T-helper 1 cell treated with Interleukin-12 subunit alpha and Interleukin-12 subunit beta and Interleukin-4 antibody, amounts not matched to agents 30 ng/mL and 1 ng/mL, for 36 hours (primary cell): ENCODE measurements at regions not wholly inside any gene's neighbourhood (a gene's known extent, or its start where the extent isn't known, plus 50 kb on each side); places are given as distances from the start of the nearest gene placed in this dataset.
"Not testable (repeated sequence)": the region's sequence is repeated elsewhere in the genome, so short reads cannot be mapped to it uniquely, and the experiment has no call there.

ENCODE experiments used
- intact Hi-C: fragments of 100-400 bp; cut with micrococcal nuclease; formaldehyde crosslinking; loops from one replicate; pipeline ENCODE4 v1.15.1; 2024

- intact Hi-C loops: no loop called here
Measured at GRCh38 chr7:34332006-34332405, 326.0 kb upstream of the NPSR1 start.

- intact Hi-C loops: no loop called here
Measured at GRCh38 chr7:34333184-34333583, 324.8 kb upstream of the NPSR1 start.

- intact Hi-C loops: no loop called here
Measured at GRCh38 chr7:34333925-34334324, 324.1 kb upstream of the NPSR1 start.

GRCh38 chr7:34337163-34337562, 320.9 kb upstream of the NPSR1 start:
- intact Hi-C loops: no loop called here

- intact Hi-C loops: no loop called here
Measured at GRCh38 chr7:34338961-34339526, 319.0 kb upstream of the NPSR1 start.

- intact Hi-C loops: no loop called here
Measured at GRCh38 chr7:34341326-34341725, 316.7 kb upstream of the NPSR1 start.

GRCh38 chr7:34342387-34342786, 315.6 kb upstream of the NPSR1 start:
- intact Hi-C loops: no loop called here

- intact Hi-C loops: no loop called here
Measured at GRCh38 chr7:34343667-34344066, 314.4 kb upstream of the NPSR1 start.

GRCh38 chr7:34354011-34354410, 304.0 kb upstream of the NPSR1 start:
- intact Hi-C loops: no loop called here

GRCh38 chr7:34354899-34355298, 303.1 kb upstream of the NPSR1 start:
- intact Hi-C loops: no loop called here

- intact Hi-C loops: no loop called here
Measured at GRCh38 chr7:34357068-34357467, 300.9 kb upstream of the NPSR1 start.

- intact Hi-C loops: no loop called here
Measured at GRCh38 chr7:34357946-34358345, 300.1 kb upstream of the NPSR1 start.

GRCh38 chr7:34358578-34358977, 299.4 kb upstream of the NPSR1 start:
- intact Hi-C loops: not testable (repeated sequence)

GRCh38 chr7:34361663-34362250, 296.3 kb upstream of the NPSR1 start:
- intact Hi-C loops: no loop called here

GRCh38 chr7:34362621-34363020, 295.4 kb upstream of the NPSR1 start:
- intact Hi-C loops: no loop called here

GRCh38 chr7:34364130-34364529, 293.9 kb upstream of the NPSR1 start:
- intact Hi-C loops: no loop called here

- intact Hi-C loops: no loop called here
Measured at GRCh38 chr7:34365011-34365410, 293.0 kb upstream of the NPSR1 start.

- intact Hi-C loops: no loop called here
Measured at GRCh38 chr7:34365611-34366010, 292.4 kb upstream of the NPSR1 start.

- intact Hi-C loops: no loop called here
Measured at GRCh38 chr7:34371922-34372321, 286.1 kb upstream of the NPSR1 start.

- intact Hi-C loops: no loop called here
Measured at GRCh38 chr7:34373940-34374339, 284.1 kb upstream of the NPSR1 start.

- intact Hi-C loops: no loop called here
Measured at GRCh38 chr7:34382166-34382893, 275.7 kb upstream of the NPSR1 start.

- intact Hi-C loops: no loop called here
Measured at GRCh38 chr7:34385384-34385783, 272.6 kb upstream of the NPSR1 start.
